ENCODE measurements at regions not wholly inside any gene's neighbourhood (a gene's known extent, or its start where the extent isn't known, plus 50 kb on each side); places are given as distances from the start of the nearest gene placed in this dataset.

- TF ChIP-seq EGR1 (IDR thresholded peaks at IDR 0.05), result no peak
- no peak for TF ChIP-seq REST (IDR thresholded peaks at IDR 0.05; ENCODE audit: low read depth)
- no peak for TF ChIP-seq TAF1 (IDR thresholded peaks at IDR 0.05; ENCODE audit: low read depth)
- TF ChIP-seq RAD21 (IDR thresholded peaks at IDR 0.05; ENCODE audit: low read depth), result no peak
- no peak for TF ChIP-seq CEBPB (IDR thresholded peaks at IDR 0.05)
- no peak for TF ChIP-seq EP300 (IDR thresholded peaks at IDR 0.05; ENCODE audit: borderline replicate concordance)
- TF ChIP-seq MAX (IDR thresholded peaks at IDR 0.05), result no peak
- no peak for TF ChIP-seq NFIC (IDR thresholded peaks at IDR 0.05)
- no peak for TF ChIP-seq TEAD4 (IDR thresholded peaks at IDR 0.05)
These were observed 399.1 kb upstream of the ADAMTS5 start for GRCh38 chr21:27366036-27366435.

Measured in Ishikawa (cell line).